D721Med (cell line): ENCODE measurements at regions not wholly inside any gene's neighbourhood (a gene's known extent, or its start where the extent isn't known, plus 50 kb on each side); places are given as distances from the start of the nearest gene placed in this dataset.

Experiments
- DNase-seq: peaks from one replicate; pipeline ENCODE4 v3.0.0; 2011; ENCODE audit warnings: low spot score; ENCODE audit not compliant: insufficient read length
- FAIRE-seq: peaks from 2 replicates; lab custom pipeline; 2011; peaks lifted over from hg19 to GRCh38; lab: Jason Lieb, UNC
- CTCF ChIP-seq: IDR thresholded peaks from 2 replicates; pipeline ENCODE4 v1.5.1; 2012; ENCODE audit warnings: mild to moderate bottlenecking, control low read depth; ENCODE audit not compliant: insufficient read depth; ENCODE audit errors: missing control alignments

- DNase-seq (no peak), FAIRE-seq (no peak)
- TF ChIP-seq CTCF, result no peak
These were observed 77.7 kb upstream of the PELI1 start for GRCh38 chr2:64221935-64222334.

GRCh38 chr2:64222351-64222750 lies 78.1 kb upstream of the PELI1 start:
- no peak for TF ChIP-seq CTCF
- DNase-seq (no peak), FAIRE-seq (no peak)

GRCh38 chr2:64223055-64223454 lies 78.8 kb upstream of the PELI1 start:
- FAIRE-seq (no peak), DNase-seq (no peak)
- no peak for TF ChIP-seq CTCF

- TF ChIP-seq CTCF, result no peak
- DNase-seq, result no peak
- no peak for FAIRE-seq
These were observed 81.3 kb upstream of the PELI1 start for GRCh38 chr2:64225491-64225890.

- DNase-seq, result no peak
- FAIRE-seq, result no peak
- TF ChIP-seq CTCF, result no peak
These were observed 82.4 kb upstream of the PELI1 start for GRCh38 chr2:64226611-64227010.

GRCh38 chr2:64227603-64228125 lies 83.4 kb upstream of the PELI1 start:
- no peak for TF ChIP-seq CTCF
- DNase-seq (no peak), FAIRE-seq (no peak)

GRCh38 chr2:64228126-64228678 lies 84.0 kb upstream of the PELI1 start:
- FAIRE-seq, result no peak
- peak; percentile 75 for DNase-seq
- TF ChIP-seq CTCF, result no peak
